ENCODE measurements at regions not wholly inside any gene's neighbourhood (a gene's known extent, or its start where the extent isn't known, plus 50 kb on each side); places are given as distances from the start of the nearest gene placed in this dataset.

- Histone ChIP-seq H3K4me3 (peak overlapping the region in 1 of 4 donors; percentile 19), H3K4me1 (no peaks in the 10 kb centered on the region), H3K9me3 (peaks cover 0 to 6% (median 0%) of the 10 kb centered on the region in 4 donors), H3K27me3 (no peaks in the 10 kb centered on the region), H3K27ac (peak overlapping the region in 1 of 4 donors; percentile 2), H3K36me3 (no peaks in the 10 kb centered on the region)
- no peak for DNase-seq (ENCODE audit: low spot score in 2 of 2)
- TF ChIP-seq CTCF (IDR thresholded peaks at IDR 0.05) (no peak), EP300 (IDR thresholded peaks at IDR 0.05) (no peak), POLR2A (IDR thresholded peaks at IDR 0.05) (no peak)
- WGBS, 2 donors = 78 to 81% methylated on average over 13 of the region's 13 CpGs
These were observed 106.3 kb upstream of the RIPOR2 start for GRCh38 chr6:25042036-25042521.

GRCh38 chr6:25042536-25042935 lies 106.8 kb upstream of the RIPOR2 start:
- 90 to 93% methylated on average over 5 of the region's 5 CpGs for WGBS, 2 donors
- TF ChIP-seq CTCF (IDR thresholded peaks at IDR 0.05) (no peak), EP300 (IDR thresholded peaks at IDR 0.05) (no peak), POLR2A (IDR thresholded peaks at IDR 0.05) (no peak)
- Histone ChIP-seq H3K4me1 (no peaks in the 10 kb centered on the region), H3K27ac (no peak overlapping the region), H3K36me3 (no peaks in the 10 kb centered on the region), H3K27me3 (no peaks in the 10 kb centered on the region), H3K4me3 (no peak overlapping the region), H3K9me3 (peaks cover 0 to 6% (median 0%) of the 10 kb centered on the region in 4 donors)
- DNase-seq (ENCODE audit: low spot score in 2 of 2) = no peak

DNA sequence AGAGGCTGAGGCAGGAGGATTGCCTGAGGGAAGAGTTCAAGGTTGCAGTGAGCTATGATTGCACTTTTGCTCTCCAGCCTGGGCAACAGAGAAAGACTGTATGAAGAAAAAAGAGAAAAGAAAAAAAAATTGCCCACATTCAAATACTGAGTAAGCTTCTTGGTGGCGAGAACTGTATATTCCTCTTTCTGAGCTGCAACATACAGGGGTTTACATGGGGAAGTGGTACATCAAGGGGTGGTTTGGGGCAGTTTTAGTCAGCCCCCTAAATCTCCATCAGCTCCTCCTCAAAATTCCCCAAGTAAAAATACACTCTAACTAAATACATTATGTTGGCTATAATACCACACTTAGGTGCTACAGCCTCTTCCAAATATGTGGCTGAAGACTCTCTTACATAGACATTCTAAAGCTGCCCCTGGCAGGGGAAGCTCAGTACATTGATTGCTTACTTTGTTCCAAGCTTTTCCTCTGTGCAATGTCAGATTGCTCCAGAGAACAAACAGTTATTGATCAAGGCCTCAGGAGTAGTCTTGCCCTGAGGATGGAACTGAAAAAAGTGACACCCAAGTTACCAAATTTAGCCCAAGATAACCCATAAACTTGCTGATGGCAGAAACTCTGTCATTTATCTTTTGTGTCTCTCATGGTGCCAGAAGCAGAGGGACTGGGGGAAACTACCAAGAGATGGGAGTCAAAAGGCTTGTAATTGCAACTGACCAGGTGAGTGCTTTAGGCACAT lies 107.4 kb upstream of the RIPOR2 start:
- H3K9me3 ChIP-seq = peaks cover 0 to 6% (median 0%) of the 10 kb centered on the region in 4 donors
- H3K27me3 ChIP-seq = no peaks in the 10 kb centered on the region
- no peak overlapping the region for H3K27ac ChIP-seq
- no peak for DNase-seq (ENCODE audit: low spot score in 2 of 2)
- no peaks in the 10 kb centered on the region for H3K36me3 ChIP-seq
- H3K4me1 ChIP-seq = no peaks in the 10 kb centered on the region
- TF ChIP-seq CTCF (IDR thresholded peaks at IDR 0.05) (no peak), POLR2A (IDR thresholded peaks at IDR 0.05) (no peak), EP300 (IDR thresholded peaks at IDR 0.05) (no peak)
- H3K4me3 ChIP-seq = no peak overlapping the region
- 88 to 97% methylated on average over 1 of the region's 1 CpG for WGBS, 2 donors

GRCh38 chr6:25043892-25044291 lies 108.1 kb upstream of the RIPOR2 start:
- Histone ChIP-seq H3K4me3 (no peak overlapping the region), H3K4me1 (no peaks in the 10 kb centered on the region), H3K36me3 (no peaks in the 10 kb centered on the region), H3K9me3 (no peaks in the 10 kb centered on the region), H3K27ac (no peak overlapping the region), H3K27me3 (no peaks in the 10 kb centered on the region)
- DNase-seq (ENCODE audit: low spot score in 2 of 2) = no peak
- WGBS, 2 donors = 83 to 97% methylated on average over 2 of the region's 2 CpGs
- TF ChIP-seq CTCF (IDR thresholded peaks at IDR 0.05) = no peak
- TF ChIP-seq EP300 (IDR thresholded peaks at IDR 0.05) = no peak
- TF ChIP-seq POLR2A (IDR thresholded peaks at IDR 0.05) = no peak

DNA sequence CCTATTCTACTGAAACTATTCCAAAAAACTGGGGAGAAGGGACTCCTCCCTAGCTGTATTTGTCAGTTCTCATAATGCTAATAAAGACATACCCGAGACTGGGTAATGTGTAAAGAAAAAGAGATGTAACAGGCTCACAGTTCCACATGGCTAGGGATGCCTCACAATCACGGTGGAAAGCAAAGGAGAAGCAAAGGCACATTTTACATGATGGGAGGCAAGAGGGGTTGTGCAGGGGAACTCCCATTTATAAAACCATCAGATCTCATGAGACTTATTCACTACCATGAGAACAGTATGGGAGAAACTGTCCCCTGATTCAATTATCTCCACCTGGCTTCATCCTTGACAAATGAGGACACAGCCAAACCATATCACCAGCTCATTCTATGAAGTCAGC lies 111.2 kb upstream of the RIPOR2 start:
- Histone ChIP-seq H3K36me3 (no peaks in the 10 kb centered on the region), H3K4me1 (no peaks in the 10 kb centered on the region), H3K27ac (no peak overlapping the region), H3K9me3 (no peaks in the 10 kb centered on the region), H3K27me3 (no peaks in the 10 kb centered on the region), H3K4me3 (no peak overlapping the region)
- 96 to 97% methylated on average over 2 of the region's 2 CpGs for WGBS, 2 donors
- no peak for DNase-seq (ENCODE audit: low spot score in 2 of 2)
- no peak for TF ChIP-seq CTCF (IDR thresholded peaks at IDR 0.05)
- TF ChIP-seq POLR2A (IDR thresholded peaks at IDR 0.05) = no peak
- TF ChIP-seq EP300 (IDR thresholded peaks at IDR 0.05) = no peak
